GM23248 (cell line): ENCODE measurements at regions not wholly inside any gene's neighbourhood (a gene's known extent, or its start where the extent isn't known, plus 50 kb on each side); places are given as distances from the start of the nearest gene placed in this dataset.
"Not testable (repeated sequence)": the region's sequence is repeated elsewhere in the genome, so short reads cannot be mapped to it uniquely, and the experiment has no call there.

Experiments
- EZH2 ChIP-seq: fragments of 200-600 bp; sonication (generic); IDR thresholded peaks from 2 replicates; pipeline ENCODE4 v1.6.1; 2018; ENCODE audit warnings: antibody characterized with exemption, mild to moderate bottlenecking; ENCODE audit not compliant: insufficient read depth, poor library complexity, severe bottlenecking
- EZH2phosphoT487 ChIP-seq: fragments of 200-600 bp; sonication (generic); IDR thresholded peaks from 2 replicates; pipeline ENCODE4 v1.6.1; 2018; ENCODE audit warnings: antibody characterized with exemption, moderate library complexity, mild to moderate bottlenecking, low read depth; ENCODE audit not compliant: insufficient read depth

DNA sequence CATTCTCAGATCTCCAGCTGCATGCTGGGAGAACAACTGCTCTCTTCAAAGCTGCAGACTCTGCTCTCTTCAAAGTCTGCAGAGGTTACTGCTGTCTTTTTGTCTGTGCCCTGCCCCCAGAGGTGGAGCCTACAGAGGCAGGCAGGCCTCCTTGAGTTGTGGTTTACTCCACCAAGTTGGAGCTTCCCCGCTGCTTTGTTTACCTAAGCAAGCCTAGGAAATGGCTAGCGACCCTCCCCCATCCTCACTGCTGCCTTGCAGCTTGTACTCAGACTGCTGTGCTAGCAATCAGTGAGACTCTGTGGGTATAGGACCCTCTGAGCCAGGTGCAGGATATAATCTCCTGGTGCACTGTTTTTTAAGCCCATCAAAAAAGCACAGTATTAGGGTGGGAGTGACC lies 591.7 kb downstream of the ALG10 start:
- not testable (repeated sequence) for TF ChIP-seq EZH2, EZH2phosphoT487
